Stimulated activated memory B cell treated with anti-CD40 and anti-IgM and Interleukin-4, amounts not matched to agents 10 μg/mL and 1 μg/mL and 100 μg/mL, for 72 hours (primary cell): ENCODE measurements at regions not wholly inside any gene's neighbourhood (a gene's known extent, or its start where the extent isn't known, plus 50 kb on each side); places are given as distances from the start of the nearest gene placed in this dataset.
"Not testable (repeated sequence)": the region's sequence is repeated elsewhere in the genome, so short reads cannot be mapped to it uniquely, and the experiment has no call there.

ENCODE experiments used
- ATAC-seq: fragments of 150-1000 bp; cut with Tn5 transposase; 2 replicates; pipeline ENCODE4 v1.10.0; 2021
- H3K27ac Mint-ChIP-seq: one replicate; pipeline ENCODE4 v1.8.0; 2022; ENCODE audit warnings: mild to moderate bottlenecking, mixed read lengths
- H3K27me3 Mint-ChIP-seq: one replicate; pipeline ENCODE4 v1.8.0; 2022; ENCODE audit warnings: mixed read lengths
- H3K36me3 Mint-ChIP-seq: one replicate; pipeline ENCODE4 v1.8.0; 2022; ENCODE audit warnings: mixed read lengths
- H3K4me1 Mint-ChIP-seq: one replicate; pipeline ENCODE4 v1.8.0; 2022; ENCODE audit warnings: mixed read lengths
- H3K4me3 Mint-ChIP-seq: one replicate; pipeline ENCODE4 v1.8.0; 2022; ENCODE audit warnings: mild to moderate bottlenecking, moderate library complexity, mixed read lengths
- H3K9me3 Mint-ChIP-seq: one replicate; pipeline ENCODE4 v1.8.0; 2022; ENCODE audit warnings: mixed read lengths

DNA sequence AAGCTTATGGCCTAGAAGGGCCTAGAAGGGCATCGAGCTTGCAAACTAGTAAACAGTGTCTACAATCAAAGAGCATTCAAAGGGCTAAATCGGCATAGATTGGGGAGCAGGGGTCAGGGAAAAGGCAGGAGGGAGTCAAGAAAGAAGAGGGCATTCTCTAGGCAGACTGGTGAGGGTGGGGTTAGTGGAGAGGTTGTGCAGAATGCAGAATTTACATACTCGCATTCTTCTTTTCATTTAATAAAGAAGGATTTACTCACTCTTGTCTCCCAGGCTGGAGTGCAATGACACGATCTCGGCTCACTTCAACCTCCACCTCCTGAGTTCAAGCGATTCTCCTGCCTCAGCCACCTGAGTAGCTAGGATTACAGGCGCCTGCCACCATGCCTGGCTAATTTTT, 110.7 kb downstream of the TRIM43 start:
- ATAC-seq: no peak

DNA sequence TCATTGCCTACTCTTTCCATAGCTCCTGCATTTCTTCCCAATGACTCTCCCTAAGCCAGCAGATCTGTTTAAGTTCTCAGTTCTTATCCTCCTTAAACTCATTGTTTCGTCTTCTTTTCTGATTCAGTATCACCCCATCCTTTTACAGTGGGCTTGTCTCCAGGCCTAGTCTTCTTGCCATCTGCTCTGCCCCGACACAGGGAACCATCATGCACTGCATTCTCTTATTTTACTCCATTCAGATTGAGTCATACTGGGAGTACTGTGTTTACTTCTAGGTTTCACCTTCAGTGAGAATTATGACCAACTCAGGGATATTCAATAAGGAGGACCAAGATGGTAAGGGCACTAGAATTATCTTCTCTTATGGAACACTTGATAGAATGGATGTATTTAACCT, 115.4 kb downstream of the TRIM43 start:
- not testable (repeated sequence) for H3K4me3 Mint-ChIP-seq, H3K27ac Mint-ChIP-seq, H3K9me3 Mint-ChIP-seq, H3K36me3 Mint-ChIP-seq, H3K4me1 Mint-ChIP-seq, ATAC-seq
- H3K27me3 Mint-ChIP-seq: peaks cover 13% of the 10 kb centered on the region

More for the DNA sequence above, 110.7 kb downstream of the TRIM43 start:
- H3K9me3 Mint-ChIP-seq: no peaks in the 10 kb centered on the region
- no peak overlapping the region for H3K4me3 Mint-ChIP-seq
- no peaks in the 10 kb centered on the region for H3K4me1 Mint-ChIP-seq
- no peaks in the 10 kb centered on the region for H3K36me3 Mint-ChIP-seq
- H3K27ac Mint-ChIP-seq: no peak overlapping the region
- peaks cover 22% of the 10 kb centered on the region for H3K27me3 Mint-ChIP-seq

DNA sequence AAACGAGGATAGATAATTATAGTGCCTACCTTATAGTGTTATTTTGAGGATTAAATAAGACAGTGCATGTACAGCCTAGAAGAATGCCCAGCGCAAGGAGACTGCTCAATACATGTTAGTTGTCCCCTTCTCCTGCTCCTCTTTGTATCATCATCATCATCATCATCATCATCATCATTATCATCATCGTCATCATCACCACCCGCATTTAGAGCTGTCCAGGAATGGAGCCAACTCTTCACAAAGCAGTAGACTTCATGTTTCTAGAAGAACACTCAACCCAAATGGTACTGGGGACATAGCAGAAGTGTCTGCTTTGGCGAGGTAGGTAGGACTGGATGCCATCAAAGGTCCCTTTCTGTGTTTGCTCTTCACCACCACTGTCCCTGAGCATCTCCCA, 116.0 kb downstream of the TRIM43 start:
- no peak overlapping the region for H3K4me3 Mint-ChIP-seq
- H3K36me3 Mint-ChIP-seq: peaks cover 6% of the 10 kb centered on the region
- peaks cover 13% of the 10 kb centered on the region for H3K27me3 Mint-ChIP-seq
- no peak overlapping the region for H3K27ac Mint-ChIP-seq
- no peaks in the 10 kb centered on the region for H3K4me1 Mint-ChIP-seq
- ATAC-seq: no peak
- H3K9me3 Mint-ChIP-seq: no peaks in the 10 kb centered on the region

DNA sequence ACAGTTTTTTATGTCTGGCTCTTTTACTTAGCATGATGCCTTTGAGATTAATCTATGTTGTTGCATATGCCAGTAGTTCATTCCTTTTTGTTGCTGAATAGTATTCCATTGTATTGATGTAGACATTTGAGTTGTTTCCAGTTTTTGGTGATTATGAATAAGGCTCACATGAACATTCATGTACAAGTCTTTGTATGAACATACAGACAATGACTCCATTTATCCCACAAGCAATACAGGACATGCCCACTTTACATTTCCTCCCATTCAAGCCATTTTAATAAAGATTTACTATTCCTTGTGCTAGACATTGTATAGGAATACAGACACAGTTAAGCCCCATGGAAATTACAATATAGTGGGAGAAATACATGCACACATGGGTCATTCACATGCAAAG, 118.0 kb downstream of the TRIM43 start:
- peaks cover 6% of the 10 kb centered on the region for H3K36me3 Mint-ChIP-seq
- no peak overlapping the region for H3K4me3 Mint-ChIP-seq
- H3K27me3 Mint-ChIP-seq: peaks cover 13% of the 10 kb centered on the region
- H3K4me1 Mint-ChIP-seq: no peaks in the 10 kb centered on the region
- no peak for ATAC-seq
- H3K9me3 Mint-ChIP-seq: no peaks in the 10 kb centered on the region
- no peak overlapping the region for H3K27ac Mint-ChIP-seq

DNA sequence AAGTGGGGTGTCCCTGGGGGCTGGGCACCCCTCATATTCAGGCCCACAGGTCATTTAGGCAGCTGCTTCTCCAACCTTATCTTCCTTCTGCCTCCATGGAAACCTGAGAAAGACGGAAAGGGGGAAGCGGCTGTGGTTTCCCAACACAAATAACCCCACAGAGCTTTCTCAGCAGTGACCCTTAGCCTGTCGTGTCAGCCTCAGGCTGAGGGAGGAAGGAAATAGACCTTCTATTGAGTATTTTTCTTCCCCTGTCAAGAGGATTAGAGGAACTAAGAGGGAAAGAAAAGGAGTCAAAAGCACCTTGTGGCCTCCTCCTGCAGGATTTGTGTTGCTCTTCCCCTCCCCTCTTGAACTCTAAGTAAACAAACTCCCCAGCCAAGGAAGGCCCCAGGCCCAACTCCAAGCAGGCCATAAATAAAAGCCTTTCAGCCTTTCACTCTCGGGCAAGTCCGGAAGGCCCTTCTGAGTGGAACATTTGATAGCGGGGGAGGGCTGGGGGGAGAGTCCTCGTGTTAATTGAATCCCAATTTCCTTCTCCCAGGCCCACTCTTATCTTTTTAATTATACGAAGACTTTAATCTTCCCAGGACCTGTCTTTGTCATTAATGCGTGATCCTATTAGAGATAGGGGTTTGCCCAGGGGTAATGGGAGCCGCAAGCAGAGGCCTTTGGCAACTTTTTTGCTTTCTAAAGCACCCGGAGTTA, 121.8 kb downstream of the TRIM43 start:
- H3K4me3 Mint-ChIP-seq, H3K9me3 Mint-ChIP-seq, H3K4me1 Mint-ChIP-seq, ATAC-seq, H3K27ac Mint-ChIP-seq, H3K36me3 Mint-ChIP-seq: not testable (repeated sequence)
- H3K27me3 Mint-ChIP-seq: peaks cover 21% of the 10 kb centered on the region

DNA sequence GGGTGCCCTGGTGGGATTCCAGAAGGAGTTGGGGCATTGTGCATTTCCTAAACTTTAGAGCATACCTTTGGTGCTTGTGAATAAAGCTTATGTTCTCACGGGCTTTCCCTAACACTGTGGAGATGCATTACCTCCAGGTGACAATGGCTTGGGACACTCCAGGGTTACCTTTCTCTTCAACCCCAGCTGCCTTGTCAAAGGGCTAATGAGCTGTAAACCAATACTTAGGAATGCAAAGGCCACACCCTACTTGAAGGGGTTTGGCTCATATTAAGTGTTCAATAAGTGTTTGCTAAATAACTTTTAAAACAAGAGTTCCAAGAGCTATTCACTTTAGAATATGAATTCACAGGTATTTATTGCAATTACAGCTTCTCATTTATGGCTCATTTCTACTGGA, 122.6 kb downstream of the TRIM43 start:
- not testable (repeated sequence) for H3K36me3 Mint-ChIP-seq, H3K9me3 Mint-ChIP-seq, H3K4me3 Mint-ChIP-seq, ATAC-seq, H3K27ac Mint-ChIP-seq, H3K4me1 Mint-ChIP-seq
- peaks cover 16% of the 10 kb centered on the region for H3K27me3 Mint-ChIP-seq

DNA sequence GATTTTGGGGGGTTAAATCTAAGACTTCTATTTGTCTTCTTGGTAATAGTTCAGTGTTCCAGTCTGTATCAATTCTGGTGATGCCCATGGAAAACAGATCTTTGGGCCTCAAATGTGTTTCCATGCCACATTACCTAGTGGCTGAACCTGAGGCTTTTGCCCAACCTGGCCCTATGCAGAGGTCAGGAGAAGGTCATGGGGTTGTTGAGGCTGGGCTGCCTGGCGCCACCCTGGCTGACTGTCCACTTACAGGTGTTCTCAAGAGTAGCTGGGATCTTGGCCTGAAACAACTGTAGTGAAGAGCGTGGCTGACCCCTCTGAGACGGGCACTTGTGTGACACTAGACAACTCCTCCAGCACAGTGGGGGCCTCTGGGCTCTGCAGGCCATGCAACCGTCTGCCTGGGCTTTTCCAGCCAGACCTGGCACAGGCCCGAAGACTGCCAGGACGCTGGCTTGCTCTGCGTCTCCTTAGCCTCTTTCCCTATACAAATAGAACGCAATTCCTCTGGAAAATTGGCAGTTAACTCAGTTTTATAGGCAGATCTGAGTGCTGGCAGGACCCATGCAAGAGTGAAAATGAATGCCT, 127.8 kb downstream of the TRIM43 start:
- Mint-ChIP-seq H3K27ac (no peak overlapping the region), H3K4me1 (no peaks in the 10 kb centered on the region), H3K27me3 (peaks cover 8% of the 10 kb centered on the region), H3K4me3 (no peak overlapping the region), H3K9me3 (no peaks in the 10 kb centered on the region), H3K36me3 (no peaks in the 10 kb centered on the region)
- ATAC-seq: no peak

DNA sequence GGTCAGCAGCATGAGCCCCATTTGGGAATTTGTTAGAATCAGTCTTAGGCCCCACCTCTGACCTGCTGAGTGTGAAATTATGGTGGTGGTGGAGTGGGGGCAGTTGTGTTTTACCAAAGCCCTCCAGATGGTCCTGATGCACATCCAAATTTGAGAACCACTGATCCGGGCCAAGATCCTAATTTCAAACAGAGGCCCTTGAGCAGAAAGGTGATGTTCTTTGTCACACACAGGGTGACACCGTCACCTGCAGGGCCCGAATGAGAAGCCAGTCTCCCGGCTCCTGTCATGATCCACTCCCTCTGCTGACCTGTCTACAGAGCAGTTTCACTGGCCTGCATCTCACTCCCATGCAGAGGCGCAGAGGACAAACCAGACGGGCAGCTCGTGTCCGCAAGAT, 129.9 kb downstream of the TRIM43 start:
- H3K36me3 Mint-ChIP-seq: no peaks in the 10 kb centered on the region
- H3K4me3 Mint-ChIP-seq: no peak overlapping the region
- H3K4me1 Mint-ChIP-seq: no peaks in the 10 kb centered on the region
- H3K27ac Mint-ChIP-seq: no peak overlapping the region
- no peak for ATAC-seq
- H3K27me3 Mint-ChIP-seq: peaks cover 19% of the 10 kb centered on the region
- H3K9me3 Mint-ChIP-seq: no peaks in the 10 kb centered on the region

DNA sequence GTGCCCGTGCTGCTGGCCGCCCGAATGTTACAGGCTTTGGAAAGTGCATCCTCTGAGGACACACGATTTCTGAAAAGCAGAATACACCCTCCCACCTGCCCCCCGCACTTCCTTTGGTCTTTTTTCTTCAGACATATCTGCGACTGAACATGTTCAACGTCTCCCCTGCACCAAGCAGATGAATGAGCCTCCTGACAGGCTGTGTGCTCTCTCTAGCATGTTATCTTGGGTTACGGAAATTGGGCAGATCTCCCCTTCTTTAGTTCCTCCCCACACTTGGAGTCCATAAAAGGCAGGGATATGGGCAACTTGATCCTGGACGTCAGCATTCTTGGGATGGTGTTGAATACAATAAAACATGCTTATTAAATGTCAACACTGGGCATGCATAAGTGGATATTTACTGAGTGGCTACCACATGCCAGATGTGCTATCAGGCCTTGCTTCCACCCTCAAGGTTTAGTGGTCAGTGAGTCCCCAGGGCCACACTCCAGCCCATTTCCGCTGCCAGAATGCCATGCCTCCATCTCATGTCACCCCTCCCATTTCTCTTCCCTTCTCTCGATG, 130.4 kb downstream of the TRIM43 start:
- Mint-ChIP-seq H3K27me3 (peaks cover 14% of the 10 kb centered on the region), H3K36me3 (no peaks in the 10 kb centered on the region), H3K27ac (no peak overlapping the region), H3K9me3 (no peaks in the 10 kb centered on the region), H3K4me1 (no peaks in the 10 kb centered on the region), H3K4me3 (no peak overlapping the region)
- ATAC-seq: no peak

DNA sequence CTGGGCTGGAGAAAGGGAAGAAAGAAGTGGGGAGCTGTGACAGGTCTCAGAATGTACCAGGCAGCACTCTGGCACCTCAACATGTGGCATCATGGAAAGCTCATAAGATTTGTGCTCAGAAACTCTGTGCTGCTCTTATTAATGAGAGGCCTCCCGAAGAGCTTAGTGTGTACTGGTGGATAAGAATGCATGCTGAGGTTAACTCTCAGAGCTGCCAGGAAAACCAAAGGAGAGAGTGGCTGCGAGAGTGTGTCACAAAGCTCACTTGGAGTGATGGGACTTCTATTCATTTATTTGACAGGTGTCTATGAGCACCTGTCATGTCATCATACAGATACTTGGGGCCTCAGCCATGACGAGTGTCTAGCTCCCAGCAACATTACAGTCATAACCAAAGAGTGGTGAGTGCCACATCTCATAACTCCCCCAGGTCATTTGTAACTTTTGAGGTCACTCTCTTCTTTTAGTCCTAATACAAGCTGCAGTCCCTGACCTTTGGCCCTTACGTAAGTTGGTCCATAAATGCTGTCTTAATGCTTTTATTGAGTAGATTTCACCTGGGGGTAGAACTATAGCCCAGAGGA, 131.9 kb downstream of the TRIM43 start:
- ATAC-seq, H3K27ac Mint-ChIP-seq, H3K36me3 Mint-ChIP-seq, H3K9me3 Mint-ChIP-seq, H3K4me3 Mint-ChIP-seq, H3K4me1 Mint-ChIP-seq: not testable (repeated sequence)
- peaks cover 13% of the 10 kb centered on the region for H3K27me3 Mint-ChIP-seq

DNA sequence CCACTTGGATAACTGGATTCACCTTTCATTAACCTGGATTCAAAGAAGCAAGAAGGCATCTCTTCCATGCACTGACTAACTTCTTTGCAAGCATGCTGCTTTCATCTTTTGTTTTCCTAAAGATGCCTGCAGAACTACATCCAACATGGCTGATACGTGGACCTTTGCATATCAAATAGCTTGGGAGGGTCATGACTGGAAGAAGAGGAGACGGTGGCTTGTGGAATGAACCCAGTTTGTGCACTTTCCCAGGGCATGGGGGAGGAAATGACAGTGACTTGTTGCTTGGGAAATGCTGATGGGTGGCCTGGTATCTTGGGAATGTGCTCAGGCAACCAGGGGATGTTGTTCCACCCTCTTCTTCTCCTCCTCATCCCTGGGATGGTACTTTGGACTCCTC, 133.4 kb downstream of the TRIM43 start:
- not testable (repeated sequence) for H3K4me1 Mint-ChIP-seq, H3K9me3 Mint-ChIP-seq, ATAC-seq, H3K4me3 Mint-ChIP-seq, H3K27ac Mint-ChIP-seq, H3K36me3 Mint-ChIP-seq
- H3K27me3 Mint-ChIP-seq: peaks cover 21% of the 10 kb centered on the region

DNA sequence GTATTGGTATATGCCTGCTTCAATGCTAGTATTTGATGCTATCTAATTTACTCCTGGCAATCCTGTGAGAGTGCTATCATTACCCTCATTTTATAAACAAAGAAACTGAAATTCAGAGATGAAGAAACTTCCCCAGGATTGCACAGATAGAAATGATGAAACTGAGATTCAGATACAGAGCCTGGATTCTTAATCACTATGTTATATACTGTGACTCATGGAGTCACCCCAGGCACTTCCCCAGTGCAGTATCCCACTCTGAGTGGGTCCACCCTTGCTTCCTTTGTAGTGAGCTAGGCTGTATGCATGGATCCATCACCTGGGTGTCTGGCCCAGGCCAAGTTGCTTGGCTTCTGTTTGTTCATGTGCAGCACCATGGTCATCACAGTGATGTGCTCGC, 133.9 kb downstream of the TRIM43 start:
- ATAC-seq, H3K27ac Mint-ChIP-seq, H3K36me3 Mint-ChIP-seq, H3K4me1 Mint-ChIP-seq, H3K4me3 Mint-ChIP-seq, H3K9me3 Mint-ChIP-seq: not testable (repeated sequence)
- H3K27me3 Mint-ChIP-seq: peaks cover 21% of the 10 kb centered on the region

DNA sequence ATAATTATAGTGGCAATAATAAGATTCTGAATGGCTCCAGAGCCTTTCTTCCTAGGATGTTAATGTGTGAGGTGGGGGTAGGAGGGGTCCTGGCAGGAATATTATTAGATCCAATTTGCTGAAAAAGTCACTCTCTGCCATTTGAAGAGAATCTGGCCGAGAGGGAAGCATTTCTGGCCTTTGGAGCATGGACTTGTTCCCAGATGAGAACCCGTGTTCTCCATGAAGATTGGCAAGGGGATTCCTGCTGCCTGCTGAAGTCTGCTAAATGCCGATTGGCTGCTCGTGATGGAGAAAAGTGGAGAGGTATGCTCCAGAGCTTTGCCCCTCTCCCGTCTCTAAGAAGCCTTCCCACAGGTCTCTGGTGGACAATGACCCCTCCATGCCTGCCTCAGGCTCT, 135.6 kb downstream of the TRIM43 start:
- not testable (repeated sequence) for H3K9me3 Mint-ChIP-seq, H3K4me1 Mint-ChIP-seq, H3K36me3 Mint-ChIP-seq, ATAC-seq, H3K27ac Mint-ChIP-seq, H3K4me3 Mint-ChIP-seq
- peaks cover 21% of the 10 kb centered on the region for H3K27me3 Mint-ChIP-seq

DNA sequence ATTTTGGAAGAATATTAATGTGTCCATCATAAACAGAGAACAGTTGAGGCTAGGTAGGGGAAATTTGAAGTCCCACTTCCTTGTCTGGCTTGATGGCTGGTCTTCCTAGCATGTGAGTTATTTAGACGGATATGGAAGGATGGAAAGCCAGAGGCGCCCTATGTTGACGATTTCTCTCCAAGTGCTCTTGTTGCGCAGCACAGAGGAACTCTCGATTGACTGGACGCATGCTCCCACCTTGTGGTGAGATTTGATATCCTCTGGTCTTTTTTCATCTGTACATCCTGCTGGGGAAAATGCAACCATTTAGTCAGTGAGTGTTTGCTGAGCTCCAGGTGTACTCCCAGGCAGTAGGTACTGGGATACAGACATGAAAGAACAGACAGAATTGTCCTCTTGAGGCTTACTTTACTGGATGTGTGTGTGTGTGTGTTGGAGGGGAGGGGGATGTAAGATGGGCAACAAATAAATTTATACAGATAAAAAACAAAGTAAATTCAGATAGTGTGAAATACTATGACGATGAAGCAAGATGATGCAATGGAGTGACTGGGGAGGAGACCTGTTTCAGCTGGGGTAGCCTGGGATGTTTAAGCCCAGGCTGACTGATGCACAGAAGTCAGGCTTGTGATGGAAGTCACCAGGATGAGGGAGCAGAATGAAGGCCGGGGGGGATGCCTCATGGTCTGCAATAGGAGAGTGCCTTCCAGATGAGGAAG, 137.2 kb downstream of the TRIM43 start:
- Mint-ChIP-seq H3K4me3 (no peak overlapping the region), H3K4me1 (no peaks in the 10 kb centered on the region), H3K36me3 (no peaks in the 10 kb centered on the region), H3K9me3 (no peaks in the 10 kb centered on the region), H3K27me3 (peaks cover 32% of the 10 kb centered on the region), H3K27ac (no peak overlapping the region)
- ATAC-seq: peak; percentile 69

DNA sequence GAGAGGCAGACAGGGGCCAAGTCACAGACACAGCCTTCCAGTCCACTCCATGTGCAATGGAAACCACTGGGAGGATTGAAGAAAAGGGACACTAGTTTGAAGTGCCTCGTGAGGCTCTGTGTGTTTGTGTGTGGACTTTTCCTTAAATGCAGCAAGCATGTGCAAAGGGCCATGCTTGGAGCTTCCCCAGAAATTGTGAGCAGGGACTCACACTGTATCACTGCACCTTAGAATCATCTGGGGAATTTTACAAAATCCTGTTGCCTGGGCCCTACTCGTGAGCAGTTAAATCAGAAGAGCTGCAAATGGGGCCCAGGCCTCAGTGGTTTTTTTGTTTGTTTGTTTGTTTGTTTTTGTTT, 137.8 kb downstream of the TRIM43 start:
- H3K9me3 Mint-ChIP-seq: no peaks in the 10 kb centered on the region

More for the DNA sequence above, 137.8 kb downstream of the TRIM43 start:
- H3K27me3 Mint-ChIP-seq: peaks cover 32% of the 10 kb centered on the region
- no peak overlapping the region for H3K4me3 Mint-ChIP-seq
- no peak for ATAC-seq
- no peaks in the 10 kb centered on the region for H3K4me1 Mint-ChIP-seq
- H3K27ac Mint-ChIP-seq: no peak overlapping the region
- H3K36me3 Mint-ChIP-seq: no peaks in the 10 kb centered on the region
